Fibroblast of lung (primary cell): ENCODE measurements at regions not wholly inside any gene's neighbourhood (a gene's known extent, or its start where the extent isn't known, plus 50 kb on each side); places are given as distances from the start of the nearest gene placed in this dataset.

Experiments used
- DNase-seq, 2 donors: peaks; one replicate each; pipeline versions ENCODE4 v3.0.0 to v3.0.0-alpha.2; 2010; ENCODE audit warnings: low read depth in 2 of 2
- H2AFZ ChIP-seq: 2 replicates; pipeline ENCODE4 v1.5.1; 2012; ENCODE audit warnings: low read length, control low read depth, inconsistent platforms
- H3K27ac ChIP-seq: 2 replicates; pipeline ENCODE4 v1.5.1; 2011; ENCODE audit warnings: low read length, control low read depth; ENCODE audit not compliant: insufficient read depth
- H3K27me3 ChIP-seq: 2 replicates; pipeline ENCODE4 v1.5.1; 2011; ENCODE audit warnings: mild to moderate bottlenecking, low read length; ENCODE audit not compliant: control insufficient read depth, insufficient read depth
- H3K36me3 ChIP-seq: 2 replicates; pipeline ENCODE4 v1.5.1; 2011; ENCODE audit warnings: low read length; ENCODE audit not compliant: control insufficient read depth, insufficient read depth
- H3K4me1 ChIP-seq: 2 replicates; pipeline ENCODE4 v1.5.1; 2011; ENCODE audit warnings: low read length; ENCODE audit not compliant: control insufficient read depth, insufficient read depth; ENCODE audit errors: extremely low read depth
- H3K4me2 ChIP-seq: 2 replicates; pipeline ENCODE4 v1.5.1; 2011; ENCODE audit warnings: low read length, control low read depth; ENCODE audit not compliant: insufficient read depth; ENCODE audit errors: extremely low read depth
- H3K4me3 ChIP-seq, 4 experiments: fragments of 200-600 bp in 1 of 4; sonication (generic) in 1 of 4; replicated peaks in 1 of 4; 2 replicates each; pipeline ENCODE4 v1.5.1; 2011 to 2016; ENCODE audit warnings: low read length in 4 of 4, low read depth in 3 of 4, mild to moderate bottlenecking in 3 of 4, control low read depth in 2 of 4, inconsistent platforms in 1 of 4, mixed read lengths in 1 of 4; ENCODE audit not compliant: insufficient read depth in 1 of 4; ENCODE audit errors: control extremely low read depth in 1 of 4
- H3K79me2 ChIP-seq: 2 replicates; pipeline ENCODE4 v1.5.1; 2012; ENCODE audit warnings: mild to moderate bottlenecking, low read length, inconsistent platforms; ENCODE audit not compliant: control insufficient read depth, insufficient read depth
- H3K9ac ChIP-seq: 2 replicates; pipeline ENCODE4 v1.5.1; 2011; ENCODE audit warnings: mild to moderate bottlenecking, low read length, control low read depth; ENCODE audit not compliant: insufficient read depth
- H3K9me3 ChIP-seq: 2 replicates; pipeline ENCODE4 v1.5.1; 2012; ENCODE audit warnings: low read depth, low read length; ENCODE audit not compliant: control insufficient read depth, insufficient read depth
- H4K20me1 ChIP-seq: 2 replicates; pipeline ENCODE4 v1.5.1; 2011; ENCODE audit warnings: low read length; ENCODE audit not compliant: control insufficient read depth, insufficient read depth; ENCODE audit errors: extremely low read depth
- CTCF ChIP-seq, 2 donors: IDR thresholded peaks in 1 of 2; conservative IDR thresholded peaks in 1 of 2; 1 replicate in 1 of 2; 2 replicates in 1 of 2; pipeline ENCODE4 v1.5.1; 2011 to 2012; ENCODE audit warnings: low read length in 2 of 2, control low read depth in 1 of 2, inconsistent platforms in 1 of 2, low read depth in 1 of 2, mild to moderate bottlenecking in 1 of 2
- EZH2 ChIP-seq: IDR thresholded peaks from 2 replicates; pipeline ENCODE4 v1.5.1; 2012; ENCODE audit warnings: low read length, control low read depth, mild to moderate bottlenecking; ENCODE audit errors: missing control alignments

DNA sequence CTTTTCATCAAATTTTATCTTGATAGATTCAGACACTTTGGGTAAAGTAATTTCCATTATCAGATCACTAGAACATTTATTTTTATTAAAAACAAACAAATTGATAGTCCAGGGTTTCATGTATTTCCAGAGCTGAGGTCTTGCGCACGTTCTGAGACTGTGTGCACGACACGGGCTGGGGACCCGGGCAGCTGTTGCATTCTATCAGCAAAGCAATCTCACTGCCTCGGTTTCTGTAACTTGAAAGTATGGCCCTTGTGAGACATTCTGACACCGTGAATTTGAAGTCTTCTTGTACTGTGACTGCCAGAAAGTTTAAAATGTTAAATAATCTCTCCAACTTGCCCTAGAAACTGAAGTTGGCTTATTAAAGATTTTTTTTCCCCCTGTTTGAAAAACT lies 746.9 kb upstream of the ADGRL2 start:
- Histone ChIP-seq H2AFZ (no peak overlapping the region), H3K27ac (no peak overlapping the region), H3K9me3 (no peaks in the 10 kb centered on the region), H3K27me3 (no peaks in the 10 kb centered on the region), H3K4me2 (no peak overlapping the region), H3K4me3 (no peak overlapping the region), H3K36me3 (no peaks in the 10 kb centered on the region), H3K79me2 (no peaks in the 10 kb centered on the region), H3K4me1 (no peaks in the 10 kb centered on the region), H4K20me1 (no peaks in the 10 kb centered on the region), H3K9ac (no peak overlapping the region)
- TF ChIP-seq CTCF (conservative IDR thresholded peaks at IDR 0.05 in 1 of 2, IDR thresholded peaks at IDR 0.05 in 1 of 2; ENCODE audit: low read depth in 1 of 2, low read length in 2 of 2) (no peak), EZH2 (no peak)
- peak in 1 of 2 donors; percentile 1 for DNase-seq

- no peak overlapping the region for H3K9ac ChIP-seq
- H3K79me2 ChIP-seq: no peaks in the 10 kb centered on the region
- TF ChIP-seq CTCF (conservative IDR thresholded peaks at IDR 0.05 in 1 of 2, IDR thresholded peaks at IDR 0.05 in 1 of 2; ENCODE audit: low read depth in 1 of 2, low read length in 2 of 2): no peak
- TF ChIP-seq EZH2: no peak
- H3K4me3 ChIP-seq: no peak overlapping the region
- no peaks in the 10 kb centered on the region for H3K27me3 ChIP-seq
- no peak overlapping the region for H2AFZ ChIP-seq
- no peaks in the 10 kb centered on the region for H3K36me3 ChIP-seq
- no peaks in the 10 kb centered on the region for H4K20me1 ChIP-seq
- no peak overlapping the region for H3K27ac ChIP-seq
- no peaks in the 10 kb centered on the region for H3K9me3 ChIP-seq
- no peaks in the 10 kb centered on the region for H3K4me1 ChIP-seq
- no peak overlapping the region for H3K4me2 ChIP-seq
- no peak for DNase-seq
Observed at GRCh38 chr1:81052162-81052561, 748.6 kb upstream of the ADGRL2 start.

- H3K4me2 ChIP-seq: no peak overlapping the region
- H3K4me1 ChIP-seq: no peaks in the 10 kb centered on the region
- no peak overlapping the region for H3K4me3 ChIP-seq
- H3K27ac ChIP-seq: no peak overlapping the region
- no peaks in the 10 kb centered on the region for H3K36me3 ChIP-seq
- no peak for DNase-seq
- TF ChIP-seq EZH2: no peak
- TF ChIP-seq CTCF (conservative IDR thresholded peaks at IDR 0.05 in 1 of 2, IDR thresholded peaks at IDR 0.05 in 1 of 2; ENCODE audit: low read depth in 1 of 2, low read length in 2 of 2): no peak
- H3K27me3 ChIP-seq: no peaks in the 10 kb centered on the region
- H3K9ac ChIP-seq: no peak overlapping the region
- H4K20me1 ChIP-seq: no peaks in the 10 kb centered on the region
- H3K9me3 ChIP-seq: no peaks in the 10 kb centered on the region
- H2AFZ ChIP-seq: no peak overlapping the region
- no peaks in the 10 kb centered on the region for H3K79me2 ChIP-seq
Observed at GRCh38 chr1:81050390-81050789, 750.3 kb upstream of the ADGRL2 start.
